Activated CD8-positive, alpha-beta T cell treated with anti-CD3 and anti-CD28 coated beads for 36 hours (primary cell): ENCODE measurements at regions not wholly inside any gene's neighbourhood (a gene's known extent, or its start where the extent isn't known, plus 50 kb on each side); places are given as distances from the start of the nearest gene placed in this dataset.

Source experiments
- ATAC-seq: fragments of 200-7000 bp; cut with Tn5 transposase; one replicate; pipeline ENCODE4 v1.10.0; 2021; ENCODE audit warnings: mild to moderate bottlenecking, moderate library complexity
- CTCF ChIA-PET: fragments of 350-600 bp; sonication (Branson Sonifier 250); formaldehyde crosslinking; loops from one replicate; lab custom pipeline; 2021; ENCODE audit warnings: antibody characterized with exemption; lab: Charles Lee
- POLR2A ChIA-PET: fragments of 350-600 bp; sonication (Branson Sonifier 250); formaldehyde crosslinking; loops from one replicate; lab custom pipeline; 2021; ENCODE audit warnings: antibody characterized with exemption; lab: Charles Lee
- DNase-seq: peaks from one replicate; pipeline ENCODE4 v3.0.0-alpha.2; 2020
- H3K27ac Mint-ChIP-seq: one replicate; pipeline ENCODE4 v1.8.0; 2021; ENCODE audit warnings: mild to moderate bottlenecking, mixed read lengths
- H3K27me3 Mint-ChIP-seq: one replicate; pipeline ENCODE4 v1.8.0; 2021; ENCODE audit warnings: mixed read lengths
- H3K36me3 Mint-ChIP-seq: one replicate; pipeline ENCODE4 v1.8.0; 2021; ENCODE audit warnings: low read depth, mixed read lengths
- H3K4me1 Mint-ChIP-seq: one replicate; pipeline ENCODE4 v1.8.0; 2021; ENCODE audit warnings: low read depth, mixed read lengths
- H3K4me3 Mint-ChIP-seq: one replicate; pipeline ENCODE4 v1.8.0; 2021; ENCODE audit warnings: mild to moderate bottlenecking, moderate library complexity, mixed read lengths
- H3K9me3 Mint-ChIP-seq: one replicate; pipeline ENCODE4 v1.8.0; 2021; ENCODE audit warnings: mixed read lengths
- CTCF ChIP-seq: fragments of 200-600 bp; IDR thresholded peaks from one replicate; pipeline ENCODE4 v1.8.0; 2022; ENCODE audit warnings: antibody characterized with exemption, mild to moderate bottlenecking
- intact Hi-C: fragments of 100-400 bp; cut with micrococcal nuclease; formaldehyde crosslinking; loops from one replicate; pipeline ENCODE4 v1.10.0; 2022

GRCh38 chr3:20958161-20958560 lies 772.2 kb upstream of the SGO1 start:
- no peaks in the 10 kb centered on the region for H3K36me3 Mint-ChIP-seq
- no peaks in the 10 kb centered on the region for H3K4me1 Mint-ChIP-seq
- no peak overlapping the region for H3K4me3 Mint-ChIP-seq
- no peaks in the 10 kb centered on the region for H3K27me3 Mint-ChIP-seq
- no peak for DNase-seq
- ATAC-seq: no peak
- H3K27ac Mint-ChIP-seq: no peak overlapping the region
- TF ChIP-seq CTCF: no peak
- ChIA-PET POLR2A (no interaction called here), CTCF (no interaction called here)
- peaks cover 10% of the 10 kb centered on the region for H3K9me3 Mint-ChIP-seq
- intact Hi-C loops: no loop called here

- no peaks in the 10 kb centered on the region for H3K4me1 Mint-ChIP-seq
- H3K36me3 Mint-ChIP-seq: no peaks in the 10 kb centered on the region
- H3K9me3 Mint-ChIP-seq: peaks cover 16% of the 10 kb centered on the region
- ChIA-PET CTCF (no interaction called here), POLR2A (no interaction called here)
- intact Hi-C loops: no loop called here
- no peak for DNase-seq
- no peak for ATAC-seq
- no peaks in the 10 kb centered on the region for H3K27me3 Mint-ChIP-seq
- no peak overlapping the region for H3K27ac Mint-ChIP-seq
- no peak for TF ChIP-seq CTCF
- H3K4me3 Mint-ChIP-seq: no peak overlapping the region
Measured at GRCh38 chr3:20945892-20946291, 759.9 kb upstream of the SGO1 start.

GRCh38 chr3:20935791-20936190 lies 749.8 kb upstream of the SGO1 start:
- POLR2A ChIA-PET: no interaction called here
- Mint-ChIP-seq H3K4me3 (no peak overlapping the region), H3K9me3 (peaks cover 14% of the 10 kb centered on the region), H3K4me1 (no peaks in the 10 kb centered on the region), H3K27ac (no peak overlapping the region), H3K27me3 (no peaks in the 10 kb centered on the region), H3K36me3 (no peaks in the 10 kb centered on the region)
- CTCF ChIA-PET: no interaction called here
- TF ChIP-seq CTCF: no peak
- intact Hi-C loops: no loop called here
- DNase-seq (no peak), ATAC-seq (no peak)

GRCh38 chr3:20931834-20932233 lies 745.8 kb upstream of the SGO1 start:
- DNase-seq: no peak
- CTCF ChIA-PET: no interaction called here
- Mint-ChIP-seq H3K27me3 (no peaks in the 10 kb centered on the region), H3K4me3 (no peak overlapping the region), H3K27ac (no peak overlapping the region), H3K36me3 (no peaks in the 10 kb centered on the region), H3K4me1 (no peaks in the 10 kb centered on the region), H3K9me3 (peaks cover 18% of the 10 kb centered on the region)
- ATAC-seq: no peak
- no peak for TF ChIP-seq CTCF
- POLR2A ChIA-PET: no interaction called here
- intact Hi-C loops: no loop called here

- CTCF ChIA-PET: interaction anchor here (0.8 kb wide), 1 partner anchor 414 kb away, joined by 3 read pairs; no protein-coding TSS in a partner anchor
- ATAC-seq: no peak
- peak; percentile 1 for DNase-seq
- Mint-ChIP-seq H3K4me1 (no peaks in the 10 kb centered on the region), H3K36me3 (no peaks in the 10 kb centered on the region), H3K4me3 (no peak overlapping the region), H3K27ac (no peak overlapping the region), H3K27me3 (no peaks in the 10 kb centered on the region), H3K9me3 (peaks cover 14% of the 10 kb centered on the region)
- TF ChIP-seq CTCF: no peak
- intact Hi-C loops: no loop called here
- POLR2A ChIA-PET: no interaction called here
Measured at GRCh38 chr3:20930034-20930433, 744.0 kb upstream of the SGO1 start.
